Ascending aorta (tissue), 2 donors: ENCODE measurements at regions not wholly inside any gene's neighbourhood (a gene's known extent, or its start where the extent isn't known, plus 50 kb on each side); places are given as distances from the start of the nearest gene placed in this dataset.
"Not testable (repeated sequence)": the region's sequence is repeated elsewhere in the genome, so short reads cannot be mapped to it uniquely, and the experiment has no call there.

ENCODE experiments used
- DNase-seq, 2 donors: peaks; one replicate each; pipeline ENCODE4 v3.0.0-alpha.2; 2019; ENCODE audit warnings: low spot score in 2 of 2
- H3K27ac ChIP-seq, 2 donors: fragments of 200-600 bp; sonication (generic); one replicate each; pipeline ENCODE4 v1.5.1; 2016 to 2017; ENCODE audit warnings: mild to moderate bottlenecking in 1 of 2
- H3K27me3 ChIP-seq: fragments of 200-600 bp; sonication (generic); one replicate; pipeline ENCODE4 v1.5.1; 2017
- H3K36me3 ChIP-seq, 2 donors: fragments of 200-600 bp; sonication (generic); one replicate each; pipeline ENCODE4 v1.5.1; 2016
- H3K4me1 ChIP-seq, 2 donors: fragments of 200-600 bp; sonication (generic); one replicate each; pipeline ENCODE4 v1.5.1; 2016 to 2017; ENCODE audit warnings: mild to moderate bottlenecking in 1 of 2
- H3K4me3 ChIP-seq, 2 donors: fragments of 200-600 bp; sonication (generic); one replicate each; pipeline ENCODE4 v1.5.1; 2016 to 2017; ENCODE audit warnings: mild to moderate bottlenecking in 1 of 2
- H3K9me3 ChIP-seq, 2 donors: fragments of 200-600 bp; sonication (generic); one replicate each; pipeline ENCODE4 v1.5.1; 2016
- CTCF ChIP-seq, 3 experiments: fragments of 200-600 bp in 2 of 3; fragments of 450-650 bp in 1 of 3; sonication (generic) in 2 of 3; IDR thresholded peaks; one replicate each; pipeline ENCODE4 v1.5.1; 2016 to 2019; ENCODE audit warnings: antibody characterized with exemption in 3 of 3, mild to moderate bottlenecking in 1 of 3, moderate library complexity in 1 of 3
- intact Hi-C: fragments of 100-400 bp; cut with DNase I; formaldehyde crosslinking; loops from one replicate; pipeline ENCODE4 v1.15.1; 2023

GRCh38 chr9:80775971-80776370 is 913.4 kb downstream of the TLE1 start:
- Histone ChIP-seq H3K4me3 (no peak overlapping the region), H3K27ac (no peak overlapping the region), H3K9me3 (no peaks in the 10 kb centered on the region), H3K4me1 (no peaks in the 10 kb centered on the region), H3K27me3 (no peaks in the 10 kb centered on the region), H3K36me3 (no peaks in the 10 kb centered on the region)
- no peak for TF ChIP-seq CTCF (IDR thresholded peaks at IDR 0.05)
- intact Hi-C loops = no loop called here
- no peak for DNase-seq

DNA sequence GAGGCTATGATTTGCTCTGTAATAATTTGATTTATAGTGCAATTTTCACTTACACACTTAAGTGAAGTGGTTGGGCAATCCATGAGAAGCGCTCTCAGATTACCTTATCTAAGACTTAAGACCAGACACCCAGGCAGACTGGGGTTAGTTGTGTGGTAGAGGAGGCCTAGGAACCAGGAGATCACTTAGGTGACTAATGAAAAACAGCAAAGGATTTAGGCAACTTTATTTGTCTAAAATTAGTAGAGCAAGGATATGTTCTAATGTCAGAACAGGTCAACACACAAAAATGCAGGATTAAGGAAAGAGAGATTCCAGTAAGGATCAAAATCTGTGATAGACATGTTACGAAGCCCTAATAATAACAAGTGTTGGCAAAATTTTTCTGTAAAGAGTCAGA is 913.8 kb downstream of the TLE1 start:
- intact Hi-C loops = no loop called here
- no peak overlapping the region for H3K27ac ChIP-seq
- no peak overlapping the region for H3K4me3 ChIP-seq
- no peaks in the 10 kb centered on the region for H3K4me1 ChIP-seq
- TF ChIP-seq CTCF (IDR thresholded peaks at IDR 0.05) = no peak
- no peaks in the 10 kb centered on the region for H3K9me3 ChIP-seq
- DNase-seq = no peak
- H3K36me3 ChIP-seq = no peaks in the 10 kb centered on the region
- H3K27me3 ChIP-seq = no peaks in the 10 kb centered on the region

DNA sequence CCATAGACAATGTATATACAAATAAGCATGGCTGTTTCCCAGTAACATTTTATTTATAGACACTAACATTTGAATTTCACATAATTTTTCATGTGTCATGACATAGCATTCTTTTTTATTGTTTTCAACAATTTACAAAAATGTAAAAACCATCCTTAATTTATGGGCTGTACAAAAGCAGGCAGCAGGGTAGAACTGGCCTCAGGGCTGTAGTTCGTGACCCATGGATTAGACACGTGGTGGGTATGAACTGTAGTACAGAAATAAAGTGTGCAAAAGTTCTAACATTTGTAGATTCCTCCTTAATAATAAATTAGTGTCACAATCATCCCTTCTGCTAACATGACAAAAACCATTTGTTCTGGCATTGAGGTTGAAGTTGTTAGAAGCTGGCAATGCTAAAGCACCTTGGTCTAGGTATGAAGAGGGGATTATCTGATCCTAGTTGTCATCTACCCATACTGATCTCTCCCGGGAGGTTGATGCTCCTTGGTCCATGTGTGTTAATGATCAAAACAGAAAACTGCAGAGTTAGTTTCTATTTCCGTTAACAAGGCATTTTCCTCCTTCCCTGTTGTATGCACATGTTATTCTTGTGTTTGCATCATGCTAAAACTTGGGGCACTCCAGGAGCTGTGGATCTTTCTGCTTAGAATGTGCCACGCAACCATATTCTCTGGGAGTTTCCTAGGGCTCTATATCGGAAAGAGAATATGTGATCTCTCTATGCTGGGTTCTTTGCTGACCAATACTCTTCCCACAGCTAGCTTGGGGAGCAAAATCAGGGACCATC is 917.6 kb downstream of the TLE1 start:
- intact Hi-C loops = no loop called here
- no peaks in the 10 kb centered on the region for H3K27me3 ChIP-seq

DNA sequence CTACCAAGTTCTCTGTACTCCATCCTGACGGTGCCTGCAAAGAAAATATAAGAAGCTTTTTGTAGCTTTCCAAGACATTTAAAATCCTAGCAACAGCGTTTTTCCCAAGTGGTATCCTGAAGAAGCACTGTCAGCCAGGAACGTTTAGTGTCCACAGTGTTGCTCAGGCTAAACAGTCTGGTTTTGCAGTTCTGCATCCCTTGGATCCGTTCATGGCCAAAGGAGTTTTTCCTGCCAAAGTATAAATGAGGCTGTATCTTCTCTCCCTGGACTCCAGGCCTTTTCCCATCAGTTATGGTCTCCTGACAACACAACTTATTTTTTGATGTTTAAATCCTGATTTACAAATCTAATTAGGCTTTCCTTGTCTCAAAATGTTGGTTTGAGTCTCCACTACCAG is 925.8 kb downstream of the TLE1 start:
- intact Hi-C loops = no loop called here
- no peak for DNase-seq
- Histone ChIP-seq H3K36me3 (no peaks in the 10 kb centered on the region), H3K4me3 (no peak overlapping the region), H3K4me1 (no peaks in the 10 kb centered on the region), H3K27ac (no peak overlapping the region), H3K27me3 (no peaks in the 10 kb centered on the region), H3K9me3 (no peaks in the 10 kb centered on the region)
- TF ChIP-seq CTCF (IDR thresholded peaks at IDR 0.05) = no peak

More for the DNA sequence above, 917.6 kb downstream of the TLE1 start:
- no peaks in the 10 kb centered on the region for H3K9me3 ChIP-seq
- no peak for DNase-seq
- TF ChIP-seq CTCF (IDR thresholded peaks at IDR 0.05) = no peak
- H3K27ac ChIP-seq = no peak overlapping the region
- H3K4me1 ChIP-seq = no peaks in the 10 kb centered on the region
- H3K36me3 ChIP-seq = no peaks in the 10 kb centered on the region
- no peak overlapping the region for H3K4me3 ChIP-seq

- DNase-seq = no peak
- Histone ChIP-seq H3K9me3 (no peaks in the 10 kb centered on the region), H3K4me3 (no peak overlapping the region), H3K27ac (no peak overlapping the region), H3K36me3 (no peaks in the 10 kb centered on the region), H3K4me1 (no peaks in the 10 kb centered on the region), H3K27me3 (no peaks in the 10 kb centered on the region)
- no peak for TF ChIP-seq CTCF (IDR thresholded peaks at IDR 0.05)
- intact Hi-C loops = no loop called here
These were observed 933.8 kb downstream of the TLE1 start for GRCh38 chr9:80755586-80755985.

DNA sequence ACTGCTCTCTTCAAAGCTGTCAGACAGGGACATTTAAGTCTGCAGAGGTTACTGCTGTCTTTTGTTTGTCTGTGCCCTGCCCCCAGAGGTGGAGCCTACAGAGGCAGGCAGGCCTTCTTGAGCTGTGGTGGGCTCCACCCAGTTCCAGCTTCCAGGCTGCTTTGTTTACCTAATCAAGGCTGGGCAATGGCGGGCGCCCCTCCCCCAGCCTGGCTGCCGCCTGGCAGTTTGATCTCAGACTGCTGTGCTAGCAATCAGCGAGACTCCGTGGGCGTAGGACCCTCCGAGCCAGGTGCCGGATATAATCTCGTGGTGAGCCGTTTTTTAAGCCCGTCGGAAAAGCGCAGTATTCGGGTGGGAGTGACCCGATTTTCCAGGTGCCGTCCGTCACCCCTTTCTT is 942.3 kb downstream of the TLE1 start:
- DNase-seq, H3K9me3 ChIP-seq, H3K27me3 ChIP-seq, H3K27ac ChIP-seq, H3K4me1 ChIP-seq, intact Hi-C loops, H3K4me3 ChIP-seq, H3K36me3 ChIP-seq: not testable (repeated sequence)
